ENCODE measurements at regions not wholly inside any gene's neighbourhood (a gene's known extent, or its start where the extent isn't known, plus 50 kb on each side); places are given as distances from the start of the nearest gene placed in this dataset.

DNA sequence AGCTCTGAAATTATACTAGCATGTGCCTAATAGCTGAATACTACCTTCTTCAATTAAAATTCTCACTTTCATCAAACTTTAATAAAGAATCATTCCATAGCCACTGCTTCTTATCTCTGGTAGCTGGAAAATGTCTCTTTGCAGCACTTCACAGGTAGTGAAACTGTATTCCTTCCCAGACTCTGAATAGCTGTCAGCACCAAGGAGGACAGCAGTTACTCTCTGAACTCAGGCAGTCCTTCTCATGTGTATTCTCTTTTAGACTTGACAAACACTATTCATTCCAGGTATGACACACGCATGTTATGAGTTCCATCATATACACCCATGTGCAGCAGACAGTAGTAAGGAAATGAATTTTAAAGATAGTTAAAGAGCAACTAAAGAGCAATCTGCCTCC, 627.1 kb downstream of the EFNA5 start:
- TF ChIP-seq, protein P1, sequence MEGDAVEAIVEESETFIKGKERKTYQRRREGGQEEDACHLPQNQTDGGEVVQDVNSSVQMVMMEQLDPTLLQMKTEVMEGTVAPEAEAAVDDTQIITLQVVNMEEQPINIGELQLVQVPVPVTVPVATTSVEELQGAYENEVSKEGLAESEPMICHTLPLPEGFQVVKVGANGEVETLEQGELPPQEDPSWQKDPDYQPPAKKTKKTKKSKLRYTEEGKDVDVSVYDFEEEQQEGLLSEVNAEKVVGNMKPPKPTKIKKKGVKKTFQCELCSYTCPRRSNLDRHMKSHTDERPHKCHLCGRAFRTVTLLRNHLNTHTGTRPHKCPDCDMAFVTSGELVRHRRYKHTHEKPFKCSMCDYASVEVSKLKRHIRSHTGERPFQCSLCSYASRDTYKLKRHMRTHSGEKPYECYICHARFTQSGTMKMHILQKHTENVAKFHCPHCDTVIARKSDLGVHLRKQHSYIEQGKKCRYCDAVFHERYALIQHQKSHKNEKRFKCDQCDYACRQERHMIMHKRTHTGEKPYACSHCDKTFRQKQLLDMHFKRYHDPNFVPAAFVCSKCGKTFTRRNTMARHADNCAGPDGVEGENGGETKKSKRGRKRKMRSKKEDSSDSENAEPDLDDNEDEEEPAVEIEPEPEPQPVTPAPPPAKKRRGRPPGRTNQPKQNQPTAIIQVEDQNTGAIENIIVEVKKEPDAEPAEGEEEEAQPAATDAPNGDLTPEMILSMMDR (IDR thresholded peaks at IDR 0.05): no peak
- no peak for TF ChIP-seq POLR2A (IDR thresholded peaks at IDR 0.05)
- no peak for TF ChIP-seq EP300 (IDR thresholded peaks at IDR 0.05)
